ENCODE measurements at regions not wholly inside any gene's neighbourhood (a gene's known extent, or its start where the extent isn't known, plus 50 kb on each side); places are given as distances from the start of the nearest gene placed in this dataset.

DNA sequence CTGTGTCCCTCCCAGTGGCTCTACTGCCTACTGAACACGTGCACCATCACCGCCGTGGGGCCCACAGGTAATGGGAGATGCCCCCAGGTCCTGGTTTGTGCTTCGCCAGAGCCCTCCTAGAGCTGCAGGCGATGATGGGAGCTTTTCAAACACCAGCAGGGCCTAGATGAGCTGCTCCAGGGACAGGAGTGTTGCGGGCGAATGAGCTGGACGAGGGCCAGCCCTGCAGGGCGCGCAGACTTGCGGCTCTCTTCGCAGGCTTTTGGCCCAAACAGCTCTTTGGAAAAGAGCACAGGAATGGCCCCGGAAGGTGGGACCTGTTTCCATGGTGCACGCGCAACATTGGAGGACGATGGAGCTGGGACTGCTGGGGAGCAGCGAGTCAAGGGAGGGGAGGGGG lies 409.3 kb upstream of the SULF2 start:
- DNase-seq = no peak

- no peak for DNase-seq
Observed at GRCh38 chr20:48193627-48194425, 408.5 kb upstream of the SULF2 start.

- DNase-seq = no peak
Observed at GRCh38 chr20:48192109-48192508, 406.8 kb upstream of the SULF2 start.

DNA sequence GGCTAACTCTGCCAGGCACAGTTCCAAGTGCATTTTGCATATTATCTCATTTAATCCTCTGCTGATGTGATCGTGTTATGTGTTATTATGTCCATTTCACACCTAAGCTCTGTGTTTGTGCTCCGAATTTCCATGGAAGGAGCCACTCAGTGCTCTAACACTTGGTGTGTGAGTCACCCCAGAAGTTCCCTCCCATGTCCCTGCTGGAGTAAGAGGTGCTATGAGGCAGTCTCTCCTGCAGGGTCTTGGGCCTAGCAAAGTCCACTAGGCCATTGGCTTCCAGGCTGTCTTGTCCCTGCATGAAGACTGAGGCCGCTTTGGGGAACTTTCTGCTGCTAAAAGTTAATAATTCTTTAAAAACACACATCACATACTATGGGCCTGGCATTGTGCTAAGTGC lies 405.9 kb upstream of the SULF2 start:
- DNase-seq = no peak

- DNase-seq = no peak
Observed at GRCh38 chr20:48190757-48191156, 405.5 kb upstream of the SULF2 start.

DNA sequence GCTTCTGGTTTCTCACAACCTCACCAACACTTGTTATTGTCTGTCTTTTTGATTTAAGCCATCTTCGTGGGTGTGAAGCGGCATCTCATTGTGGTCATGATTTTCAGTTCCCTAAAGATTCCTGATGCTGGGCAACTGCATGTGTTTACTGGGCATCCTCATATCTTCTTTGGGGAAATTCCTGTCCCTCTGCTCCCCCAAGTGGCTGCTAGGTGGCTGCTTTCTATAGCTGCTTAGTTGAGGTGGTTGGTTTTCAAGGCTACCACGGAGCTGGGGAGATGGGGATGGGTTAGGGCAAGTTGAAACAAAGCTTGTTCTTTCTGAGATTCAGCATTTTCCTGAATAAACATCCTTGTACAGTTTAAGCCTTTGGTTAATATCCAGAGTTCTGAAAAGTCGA lies 403.9 kb upstream of the SULF2 start:
- DNase-seq = no peak

DNA sequence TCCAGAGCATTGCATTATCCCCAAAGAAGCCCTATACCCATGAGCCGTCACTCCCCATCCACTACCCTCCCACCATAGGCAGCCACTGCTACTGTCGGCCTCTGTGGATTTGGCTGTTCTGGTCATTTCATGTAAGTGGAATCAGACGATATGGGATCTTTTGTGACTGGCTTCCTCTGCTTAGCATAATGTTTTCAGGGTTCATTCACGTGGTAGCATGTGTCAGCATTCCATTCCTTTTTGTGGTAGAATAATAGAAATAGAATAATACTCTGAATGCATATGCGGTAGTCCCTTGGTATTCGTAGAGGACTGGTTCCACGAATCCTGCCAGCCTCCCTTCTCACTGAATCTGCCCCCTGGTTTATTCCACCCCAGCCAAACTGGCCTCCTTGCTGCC lies 402.6 kb upstream of the SULF2 start:
- no peak for DNase-seq

DNA sequence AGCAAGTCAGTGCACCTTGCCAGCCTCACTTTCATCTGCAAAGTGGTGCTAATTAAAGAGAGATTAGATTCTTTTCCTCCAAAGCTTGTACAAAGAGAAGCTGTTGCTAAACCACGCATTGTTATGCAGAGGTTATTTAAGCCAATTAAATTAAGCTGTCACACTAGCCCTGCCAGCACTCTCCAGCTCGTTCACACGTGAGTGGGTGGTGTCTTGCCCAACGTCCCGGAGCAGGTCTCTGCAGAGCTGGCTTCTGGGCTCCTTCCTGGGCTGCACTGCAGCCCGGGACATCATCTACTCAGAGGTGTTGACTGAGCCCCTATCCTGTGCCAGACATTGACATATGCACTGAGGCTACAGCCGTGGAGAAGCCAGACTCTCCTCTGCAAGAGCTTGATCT lies 401.6 kb upstream of the SULF2 start:
- no peak for DNase-seq

DNA sequence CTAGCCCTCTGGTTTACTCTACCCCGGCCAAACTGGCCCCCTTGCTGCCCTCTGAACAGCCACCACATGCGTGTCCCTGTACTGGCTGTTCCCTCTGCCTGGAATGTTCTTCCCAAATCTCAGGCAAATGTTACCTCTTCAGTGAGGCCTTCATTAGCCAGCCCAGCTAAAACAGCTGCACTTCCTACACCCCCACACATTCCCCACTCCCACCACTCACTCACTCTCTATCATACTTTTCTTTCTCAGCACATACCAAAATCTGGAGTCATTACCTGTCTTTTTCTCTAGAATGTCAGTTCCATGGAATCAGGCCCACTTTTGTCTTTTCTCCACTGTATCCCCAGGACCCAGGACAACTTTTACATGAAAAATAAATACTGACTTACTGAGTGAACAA lies 401.2 kb upstream of the SULF2 start:
- no peak for DNase-seq

DNA sequence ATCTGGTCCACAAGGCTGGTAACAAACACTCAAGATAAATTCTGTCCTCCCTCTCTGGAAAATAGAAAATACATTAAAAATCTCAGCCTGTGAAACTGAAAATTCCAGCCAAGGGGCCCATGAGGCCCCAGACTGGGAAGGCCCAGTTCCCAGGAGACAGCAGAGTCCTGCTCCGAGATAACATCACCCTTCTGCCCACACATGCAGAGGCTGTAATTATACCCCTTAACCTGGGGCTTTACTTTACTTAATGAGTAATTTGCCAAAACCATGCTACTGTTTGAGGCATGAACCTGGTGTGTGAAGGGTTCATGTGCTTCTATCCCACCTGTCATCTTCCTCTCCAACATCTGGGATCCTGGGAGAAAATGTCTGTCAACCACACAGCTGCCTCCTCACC lies 398.9 kb upstream of the SULF2 start:
- DNase-seq = no peak

DNA sequence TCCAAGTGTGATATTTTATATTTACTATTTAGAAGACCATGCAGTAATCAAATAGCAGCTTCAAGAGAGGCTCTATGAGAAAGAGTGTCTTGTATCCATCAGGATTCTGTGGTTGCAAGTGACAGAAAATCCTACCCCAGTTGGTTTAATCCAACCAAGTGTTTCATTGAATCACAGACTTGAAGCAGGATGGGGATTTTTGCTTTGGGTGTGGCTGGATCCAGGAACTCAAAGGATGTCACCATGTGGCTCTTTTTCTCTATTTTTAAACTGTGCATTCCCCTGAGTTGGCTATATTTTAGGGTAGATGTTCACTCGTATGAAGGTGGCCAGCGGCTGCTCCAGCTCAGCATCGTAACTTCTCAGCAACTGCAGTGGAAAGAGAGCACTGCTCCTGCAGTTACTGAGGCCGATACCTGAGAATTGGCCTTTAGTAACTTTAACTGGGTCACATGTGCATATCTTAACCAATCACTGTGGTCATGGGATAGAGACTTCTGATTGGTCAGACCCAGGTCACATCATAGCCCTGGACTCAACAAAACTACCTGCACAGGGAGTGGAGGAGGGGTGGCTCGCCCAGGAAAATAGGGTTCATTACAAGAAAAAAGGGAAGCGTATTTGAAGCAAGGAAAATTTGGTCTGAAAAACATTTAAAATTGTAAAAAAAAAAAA lies 396.1 kb upstream of the SULF2 start:
- DNase-seq = no peak

GRCh38 chr20:48180618-48181017 lies 395.3 kb upstream of the SULF2 start:
- DNase-seq = no peak

DNA sequence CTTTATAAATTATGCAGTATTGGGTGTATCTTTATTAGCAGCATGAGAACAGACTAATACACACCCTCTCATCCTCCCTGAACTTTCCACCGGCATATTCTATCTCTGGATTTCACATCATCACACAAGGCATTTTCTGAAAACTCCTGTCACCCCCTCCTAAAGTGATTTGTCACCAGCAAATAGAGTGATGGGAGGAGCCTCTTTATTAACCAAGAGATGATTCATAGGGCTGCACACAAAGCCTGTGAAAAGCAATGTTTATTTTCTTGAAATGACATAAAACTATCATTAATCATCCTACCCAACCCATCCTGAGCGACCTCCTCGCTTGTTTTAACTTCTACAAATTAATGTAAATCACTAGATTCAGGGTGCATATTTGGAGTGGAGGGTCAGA lies 394.7 kb upstream of the SULF2 start:
- no peak for DNase-seq

DNA sequence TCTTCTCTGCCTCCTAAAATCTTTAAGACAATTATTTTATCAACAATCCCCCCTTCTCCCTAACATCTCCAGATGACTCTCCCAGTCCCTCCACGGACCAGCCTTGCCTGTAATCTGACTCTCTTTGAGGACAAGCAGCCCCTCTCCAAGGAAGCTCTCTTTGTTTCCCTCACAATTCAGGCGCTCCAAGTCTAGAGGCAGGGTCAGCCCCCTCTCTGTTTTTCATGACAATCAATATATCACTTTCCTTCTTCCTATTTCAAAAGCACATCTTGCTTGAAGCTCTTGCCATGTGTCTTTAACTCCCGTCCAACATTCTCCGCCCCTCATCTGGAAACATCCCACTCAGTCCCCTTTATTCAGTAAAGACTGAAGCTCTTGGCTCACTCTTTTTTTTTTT lies 393.4 kb upstream of the SULF2 start:
- no peak for DNase-seq

GRCh38 chr20:48177058-48177457 lies 391.8 kb upstream of the SULF2 start:
- DNase-seq = no peak

DNA sequence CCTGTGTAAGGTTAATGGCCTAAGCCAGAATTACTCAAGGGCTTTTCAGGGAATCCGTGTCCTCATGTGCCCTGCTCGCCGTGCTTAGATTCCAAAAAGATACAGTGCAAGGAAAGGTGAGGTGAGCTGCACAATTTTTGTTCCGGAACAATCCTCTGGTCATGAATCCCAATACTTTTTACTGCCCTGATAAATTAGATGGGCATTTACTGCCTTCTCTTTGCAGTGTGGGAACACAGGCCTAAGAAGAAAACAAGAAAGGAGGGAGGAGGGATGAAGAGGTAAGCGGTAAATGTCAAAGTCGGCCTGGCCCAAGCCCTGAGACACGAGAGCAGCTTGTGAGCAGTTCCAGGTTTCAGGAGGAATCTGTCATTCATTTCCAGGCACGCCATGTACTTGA lies 390.9 kb upstream of the SULF2 start:
- DNase-seq = no peak

- DNase-seq = no peak
Observed at GRCh38 chr20:48175261-48175660, 390.0 kb upstream of the SULF2 start.

- DNase-seq = no peak
Observed at GRCh38 chr20:48172357-48172702, 387.0 kb upstream of the SULF2 start.

DNA sequence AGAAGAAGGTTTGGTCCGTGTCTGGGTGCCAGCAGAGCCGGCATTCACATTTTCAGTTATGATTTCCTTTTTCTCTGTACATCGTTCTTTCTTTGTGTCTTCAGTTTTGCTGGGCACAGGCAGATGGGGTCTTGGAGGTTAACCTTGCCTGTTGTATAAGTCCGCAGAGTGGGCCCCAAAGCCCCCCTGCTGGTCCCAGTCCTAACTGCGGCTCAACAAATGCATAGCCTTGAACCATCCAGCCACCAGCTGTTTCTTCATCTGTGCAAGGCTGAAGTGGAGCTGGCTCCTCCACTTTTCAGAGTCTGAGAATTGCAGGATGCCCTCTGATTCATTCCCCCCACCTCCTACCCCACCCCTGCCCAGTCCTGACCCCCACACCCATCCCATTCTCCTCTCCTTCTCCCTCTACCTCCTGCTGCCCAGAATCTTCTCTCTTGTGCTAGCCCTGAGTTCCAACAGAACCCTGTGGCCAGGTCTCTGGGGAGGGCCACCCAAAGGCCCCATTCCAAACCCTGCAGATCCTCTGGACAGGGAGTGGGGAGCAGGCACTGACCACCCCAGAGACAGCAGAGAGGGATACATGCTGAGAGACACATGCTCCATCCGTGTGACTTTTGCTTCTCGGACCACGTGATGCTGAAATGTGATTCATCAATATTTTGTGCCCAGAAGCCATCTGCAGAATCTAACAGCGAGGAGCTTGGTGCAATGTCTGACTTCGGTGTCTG lies 386.5 kb upstream of the SULF2 start:
- no peak for DNase-seq

DNA sequence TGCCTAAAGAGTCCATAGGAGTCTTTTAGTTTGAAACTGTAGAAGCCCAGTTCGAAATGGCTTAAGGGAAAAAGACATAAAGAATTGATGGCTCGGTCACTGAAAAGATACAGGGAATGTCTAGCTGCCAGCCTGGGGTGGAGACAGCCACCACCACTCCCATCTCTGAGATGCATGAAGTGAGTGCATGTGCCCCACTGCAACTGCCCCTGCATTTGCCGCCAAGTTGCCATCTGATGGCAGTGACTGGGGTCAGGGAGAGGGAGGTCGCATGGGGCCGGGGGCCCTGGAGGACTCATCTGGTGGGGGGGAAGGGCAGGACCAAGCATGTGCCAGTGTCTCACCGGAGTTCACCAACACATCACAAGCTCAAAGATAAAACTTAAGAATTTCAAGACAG lies 385.8 kb upstream of the SULF2 start:
- no peak for DNase-seq

DNA sequence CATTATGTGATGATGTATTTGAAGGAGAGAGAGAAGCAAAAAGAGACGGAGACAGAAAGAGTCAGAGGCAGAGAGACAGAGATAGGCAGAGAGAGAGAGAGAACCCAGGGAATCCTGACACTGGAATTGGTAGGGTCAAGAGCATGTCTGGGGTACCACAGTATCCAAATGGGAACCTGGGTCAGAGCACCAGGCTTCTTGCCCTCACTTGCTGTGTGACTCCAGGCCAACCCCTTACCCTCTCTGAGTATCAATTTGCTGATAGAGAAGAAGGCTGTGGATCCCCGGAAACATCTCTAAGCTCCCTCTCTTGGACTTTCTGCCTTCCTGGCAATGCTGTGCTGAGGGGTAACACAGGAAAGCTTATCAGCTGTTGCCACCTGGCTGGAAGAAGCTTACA lies 385.3 kb upstream of the SULF2 start:
- DNase-seq = no peak

GRCh38 chr20:48169650-48170225 lies 384.5 kb upstream of the SULF2 start:
- DNase-seq = no peak

DNA sequence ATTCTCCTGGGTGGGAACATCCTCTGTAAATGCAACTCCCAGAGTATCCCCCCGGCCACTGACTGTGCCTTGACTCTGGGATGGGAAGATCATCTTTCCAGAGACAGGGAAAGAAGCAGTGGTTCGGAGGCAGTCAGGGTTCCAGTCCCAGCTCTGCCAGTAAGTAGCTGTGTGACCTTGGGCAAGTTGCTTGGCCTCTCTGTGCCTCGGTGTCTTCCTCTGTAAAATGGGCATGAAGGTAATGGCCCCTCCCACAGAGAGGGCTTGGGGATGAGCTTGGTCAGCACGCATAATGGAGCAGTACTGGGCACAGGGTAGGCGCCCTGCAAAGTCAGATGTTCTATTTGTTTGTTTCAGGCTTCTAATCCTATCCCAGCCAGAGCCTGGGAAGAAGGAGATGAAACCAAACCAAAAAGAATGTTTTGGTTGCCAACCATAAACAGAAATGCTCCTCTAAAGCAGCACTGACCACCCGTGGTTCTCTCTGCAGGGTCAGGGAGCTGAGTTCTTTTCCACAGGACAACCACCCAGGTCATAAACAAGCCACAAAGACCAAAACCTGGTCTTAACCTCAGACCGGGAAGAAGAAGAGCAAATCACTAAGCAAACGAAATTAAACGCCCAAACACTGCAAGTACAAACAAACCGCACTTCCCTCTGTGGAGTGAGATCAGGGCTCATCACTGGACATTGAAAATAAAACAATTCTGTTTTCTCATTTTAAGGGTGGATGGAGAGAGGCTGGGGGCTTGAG lies 381.0 kb upstream of the SULF2 start:
- DNase-seq = no peak
